Neuron (in vitro differentiated cells): ENCODE measurements at regions not wholly inside any gene's neighbourhood (a gene's known extent, or its start where the extent isn't known, plus 50 kb on each side); places are given as distances from the start of the nearest gene placed in this dataset.

ENCODE experiments used
- H2AFZ ChIP-seq: one replicate; pipeline ENCODE4 v1.6.1; 2013; ENCODE audit warnings: low read depth, mild to moderate bottlenecking, inconsistent platforms, low read length, moderate library complexity
- H3K27me3 ChIP-seq: one replicate; pipeline ENCODE4 v1.6.1; 2013; ENCODE audit warnings: low read length; ENCODE audit not compliant: insufficient read depth
- H3K36me3 ChIP-seq: one replicate; pipeline ENCODE4 v1.6.1; 2013; ENCODE audit warnings: low read length; ENCODE audit not compliant: insufficient read depth
- H3K4me1 ChIP-seq: one replicate; pipeline ENCODE4 v1.6.1; 2013; ENCODE audit warnings: low read length; ENCODE audit not compliant: insufficient read depth
- H3K4me3 ChIP-seq: 2 replicates; pipeline ENCODE4 v1.5.1; 2013; ENCODE audit warnings: mild to moderate bottlenecking, low read length, moderate library complexity
- H3K9me3 ChIP-seq: one replicate; pipeline ENCODE4 v1.6.1; 2013; ENCODE audit warnings: low read length

DNA sequence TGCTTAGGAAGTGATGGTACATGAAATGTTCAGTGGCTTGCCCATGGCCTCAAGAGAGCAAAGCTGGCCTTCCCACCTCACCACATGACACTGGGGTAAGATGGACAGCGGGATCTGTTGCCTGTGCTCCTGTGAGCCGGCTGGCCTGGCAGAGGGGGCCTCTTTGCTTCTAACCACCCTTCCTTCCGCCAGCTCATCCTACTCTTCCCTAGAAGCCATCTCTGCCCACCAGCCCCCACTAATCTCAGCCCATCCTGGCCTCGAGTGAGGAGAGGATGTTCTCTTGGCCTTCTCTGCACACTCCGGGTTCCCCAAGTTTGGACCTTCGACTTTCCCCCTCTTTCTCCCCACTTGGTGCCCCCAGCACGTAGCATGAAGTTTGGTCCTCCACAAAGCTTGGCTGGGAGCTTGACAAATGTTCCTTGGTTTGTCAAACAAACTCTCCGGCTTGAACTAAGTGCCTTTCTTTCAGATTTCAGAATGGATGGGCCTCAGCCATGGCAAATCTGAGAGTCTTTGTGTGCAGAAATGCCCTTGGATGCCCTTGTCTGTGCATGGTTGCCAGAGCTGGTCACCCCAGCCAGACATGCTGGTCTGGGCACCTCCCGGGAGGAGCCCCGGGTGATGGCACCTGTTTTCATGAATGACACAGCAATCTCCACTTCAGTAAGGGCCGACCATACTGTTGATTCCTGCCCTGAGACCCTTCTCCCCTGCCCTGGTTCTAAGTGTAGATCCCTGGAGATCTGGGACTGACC lies 145.5 kb downstream of the URI1 start:
- H2AFZ ChIP-seq: no peak overlapping the region
- no peaks in the 10 kb centered on the region for H3K4me1 ChIP-seq
- peaks cover 9% of the 10 kb centered on the region for H3K27me3 ChIP-seq
- no peaks in the 10 kb centered on the region for H3K9me3 ChIP-seq
- H3K36me3 ChIP-seq: no peaks in the 10 kb centered on the region
- no peak overlapping the region for H3K4me3 ChIP-seq

DNA sequence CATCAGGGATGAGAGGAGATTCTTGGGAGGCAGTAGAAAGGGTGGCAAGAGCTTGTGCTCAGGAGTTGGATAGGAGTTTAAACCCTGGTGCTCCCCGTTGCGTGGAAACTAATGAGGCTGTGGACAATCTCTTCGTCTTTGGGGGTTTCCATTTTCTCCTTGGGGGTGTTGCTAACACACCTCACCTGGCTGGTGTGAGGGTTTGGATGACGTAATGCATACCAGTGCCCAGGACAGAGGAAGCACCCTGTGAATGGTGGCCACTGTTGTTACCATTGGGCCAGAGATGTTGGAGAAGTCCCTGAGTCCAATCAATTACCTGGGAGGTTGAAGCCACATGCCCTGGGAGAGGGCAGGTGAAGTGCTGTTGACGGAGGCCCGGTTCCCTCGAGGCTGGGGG lies 146.5 kb downstream of the URI1 start:
- Histone ChIP-seq H3K9me3 (no peaks in the 10 kb centered on the region), H2AFZ (no peak overlapping the region), H3K4me3 (no peak overlapping the region), H3K4me1 (no peaks in the 10 kb centered on the region), H3K27me3 (peaks cover 4% of the 10 kb centered on the region), H3K36me3 (no peaks in the 10 kb centered on the region)

DNA sequence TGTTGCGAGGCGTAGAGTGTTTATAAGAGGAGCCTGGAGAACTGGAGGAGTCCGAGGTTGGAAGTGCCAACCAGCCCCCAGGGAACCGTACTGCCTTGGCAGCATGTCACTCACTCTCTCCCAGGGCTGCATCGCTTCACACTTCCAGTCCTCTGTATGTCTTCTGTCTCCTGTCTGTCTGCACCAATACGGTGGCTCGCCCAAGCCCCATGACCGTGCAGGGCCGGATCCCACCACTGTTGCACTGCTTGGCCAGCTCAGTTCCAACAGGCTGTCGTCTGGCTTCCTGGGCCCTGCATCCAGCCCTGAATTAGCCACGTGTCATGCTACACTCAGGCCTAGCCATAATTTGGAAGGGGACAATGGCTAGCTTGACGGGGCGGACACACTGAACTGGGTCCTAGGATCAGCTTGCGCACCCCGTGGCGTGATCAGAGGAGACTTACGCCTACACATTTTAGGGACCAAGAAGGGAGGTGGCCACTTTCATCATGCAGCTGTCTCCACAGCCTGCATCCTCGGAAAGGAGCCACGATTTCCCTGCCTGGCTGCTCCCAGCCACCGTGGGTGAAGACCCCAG lies 147.1 kb downstream of the URI1 start:
- Histone ChIP-seq H3K36me3 (no peaks in the 10 kb centered on the region), H3K27me3 (peaks cover 4% of the 10 kb centered on the region), H3K4me3 (no peak overlapping the region)

DNA sequence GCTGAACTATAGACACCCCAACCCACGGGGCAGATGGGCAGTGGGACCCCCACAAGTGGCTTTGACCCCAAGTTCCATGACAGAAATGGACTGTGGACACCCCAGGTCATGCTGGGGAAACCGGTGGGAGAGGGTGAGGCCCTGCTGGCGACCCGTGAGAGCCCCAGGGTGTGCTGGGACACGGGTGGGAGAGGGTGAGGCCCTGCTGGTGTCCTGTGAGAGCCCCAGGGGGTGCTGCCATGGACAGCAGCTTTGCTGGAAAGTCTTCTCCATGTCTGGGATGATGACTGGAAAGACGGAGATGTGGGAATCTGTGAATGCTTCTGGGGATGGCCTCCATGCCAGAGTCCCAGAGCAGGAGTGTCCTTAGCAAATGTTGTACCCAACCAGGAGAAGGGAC lies 148.4 kb downstream of the URI1 start:
- Histone ChIP-seq H3K4me1 (no peaks in the 10 kb centered on the region), H3K36me3 (no peaks in the 10 kb centered on the region), H3K4me3 (no peak overlapping the region), H2AFZ (no peak overlapping the region), H3K9me3 (no peaks in the 10 kb centered on the region), H3K27me3 (peaks cover 4% of the 10 kb centered on the region)

More for the DNA sequence above, 147.1 kb downstream of the URI1 start:
- Histone ChIP-seq H3K9me3 (no peaks in the 10 kb centered on the region), H3K4me1 (no peaks in the 10 kb centered on the region), H2AFZ (no peak overlapping the region)

DNA sequence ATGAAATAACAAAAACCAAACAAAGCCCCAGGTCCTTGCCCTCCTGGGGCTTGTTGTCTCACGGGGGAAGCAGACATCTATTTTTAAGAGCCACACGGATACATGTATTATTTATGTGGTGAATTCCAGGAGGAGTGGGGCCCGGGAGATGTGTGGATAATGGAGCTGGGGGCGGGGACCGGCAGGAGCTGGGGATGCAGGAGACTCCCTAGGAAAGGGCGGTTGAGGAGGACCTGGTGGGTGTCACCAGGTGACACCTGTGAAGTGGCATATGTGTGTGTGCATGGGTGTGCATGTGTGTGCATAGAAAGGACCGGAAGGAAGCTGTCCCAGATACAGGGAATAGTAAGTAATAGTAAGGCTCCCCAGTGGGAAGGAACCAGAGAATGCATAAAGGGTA lies 148.9 kb downstream of the URI1 start:
- Histone ChIP-seq H3K27me3 (peaks cover 4% of the 10 kb centered on the region), H3K9me3 (no peaks in the 10 kb centered on the region), H3K4me3 (no peak overlapping the region), H3K36me3 (no peaks in the 10 kb centered on the region), H2AFZ (no peak overlapping the region), H3K4me1 (no peaks in the 10 kb centered on the region)

DNA sequence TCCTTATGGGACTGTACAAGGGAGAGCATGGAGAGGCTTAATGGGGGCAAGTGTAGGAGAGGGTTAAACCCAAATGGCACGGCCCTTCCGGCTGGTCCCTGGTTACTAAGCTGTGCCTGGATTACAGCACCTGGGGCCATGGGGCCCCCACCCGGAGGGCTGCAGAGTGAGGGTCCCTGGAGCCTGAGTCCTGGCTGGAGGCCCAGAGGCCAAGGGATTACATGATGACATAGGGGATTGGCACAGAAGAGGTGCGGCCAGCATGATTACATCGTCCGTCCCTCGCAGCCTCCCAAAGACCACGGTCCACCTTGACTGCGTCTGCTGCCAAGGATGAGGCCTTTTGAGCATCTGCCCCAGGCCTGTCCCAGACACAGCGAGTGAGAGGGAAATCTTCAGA lies 149.4 kb downstream of the URI1 start:
- Histone ChIP-seq H3K9me3 (no peaks in the 10 kb centered on the region), H2AFZ (no peak overlapping the region), H3K27me3 (peaks cover 4% of the 10 kb centered on the region), H3K4me1 (no peaks in the 10 kb centered on the region), H3K36me3 (no peaks in the 10 kb centered on the region), H3K4me3 (no peak overlapping the region)

DNA sequence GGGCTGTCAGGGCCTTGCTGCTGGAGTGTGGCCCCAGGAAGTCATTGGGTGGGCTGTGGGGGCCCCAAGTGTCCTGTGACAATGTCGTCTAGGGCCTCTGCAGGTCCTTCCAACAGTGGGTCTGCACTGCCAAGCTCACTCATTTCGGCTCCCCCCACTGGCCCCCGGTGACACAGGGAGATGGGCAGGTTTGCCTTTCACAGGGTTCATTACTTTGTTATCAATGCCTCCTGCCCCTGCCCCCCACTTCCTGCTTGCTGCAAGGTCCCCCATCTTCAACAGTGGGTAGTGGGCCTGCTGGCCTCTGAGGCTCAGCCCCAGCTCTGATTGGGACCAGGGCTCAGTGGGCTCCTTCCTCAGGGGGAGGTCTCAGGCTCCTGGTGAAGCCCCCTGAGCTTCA lies 149.8 kb downstream of the URI1 start:
- no peaks in the 10 kb centered on the region for H3K9me3 ChIP-seq
- no peaks in the 10 kb centered on the region for H3K36me3 ChIP-seq
- H3K4me3 ChIP-seq: no peak overlapping the region
- H3K27me3 ChIP-seq: peaks cover 4% of the 10 kb centered on the region
- no peaks in the 10 kb centered on the region for H3K4me1 ChIP-seq
- no peak overlapping the region for H2AFZ ChIP-seq

DNA sequence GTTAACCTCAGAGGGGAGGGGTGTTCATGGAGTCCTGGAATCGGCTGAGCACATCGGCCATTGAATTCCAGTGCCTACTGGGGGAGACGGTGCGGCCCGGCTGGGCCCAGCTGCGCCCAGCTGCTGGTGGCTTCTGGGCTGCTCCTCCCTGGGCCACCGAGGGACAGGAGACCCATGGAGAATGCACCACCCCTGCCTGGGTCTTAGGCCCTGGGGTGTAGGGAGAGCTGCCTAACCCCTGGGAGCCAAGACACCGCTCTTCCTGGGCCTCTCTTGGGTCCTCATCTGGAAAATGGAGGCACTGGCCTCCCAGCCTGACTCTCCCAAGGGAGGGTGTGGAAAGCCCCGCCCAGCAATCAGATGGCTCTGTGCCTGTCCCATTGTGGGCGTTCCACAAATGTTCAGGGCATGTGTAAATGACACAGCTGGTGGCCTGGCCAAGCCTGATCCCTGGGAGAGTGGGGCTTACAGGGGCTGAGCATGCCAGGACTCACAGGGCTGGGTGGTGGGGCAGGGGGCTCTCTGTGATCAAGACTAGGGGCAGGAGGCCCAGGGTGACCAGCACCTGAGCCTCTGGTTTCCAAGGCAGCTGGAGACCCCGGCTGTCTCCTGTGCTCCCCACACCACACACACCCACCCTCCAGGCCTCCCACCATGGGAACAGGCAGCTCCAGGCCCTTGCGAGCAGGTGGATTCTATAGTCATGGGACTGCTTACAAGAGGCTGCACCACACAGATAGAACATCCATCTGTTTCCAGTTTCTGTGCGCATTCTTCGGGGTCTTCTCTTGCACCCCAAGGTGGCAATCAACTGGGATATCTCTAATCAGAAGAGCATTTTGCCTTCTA lies 150.9 kb downstream of the URI1 start:
- Histone ChIP-seq H3K4me1 (no peaks in the 10 kb centered on the region), H2AFZ (no peak overlapping the region), H3K9me3 (no peaks in the 10 kb centered on the region), H3K36me3 (no peaks in the 10 kb centered on the region), H3K27me3 (no peaks in the 10 kb centered on the region), H3K4me3 (no peak overlapping the region)

DNA sequence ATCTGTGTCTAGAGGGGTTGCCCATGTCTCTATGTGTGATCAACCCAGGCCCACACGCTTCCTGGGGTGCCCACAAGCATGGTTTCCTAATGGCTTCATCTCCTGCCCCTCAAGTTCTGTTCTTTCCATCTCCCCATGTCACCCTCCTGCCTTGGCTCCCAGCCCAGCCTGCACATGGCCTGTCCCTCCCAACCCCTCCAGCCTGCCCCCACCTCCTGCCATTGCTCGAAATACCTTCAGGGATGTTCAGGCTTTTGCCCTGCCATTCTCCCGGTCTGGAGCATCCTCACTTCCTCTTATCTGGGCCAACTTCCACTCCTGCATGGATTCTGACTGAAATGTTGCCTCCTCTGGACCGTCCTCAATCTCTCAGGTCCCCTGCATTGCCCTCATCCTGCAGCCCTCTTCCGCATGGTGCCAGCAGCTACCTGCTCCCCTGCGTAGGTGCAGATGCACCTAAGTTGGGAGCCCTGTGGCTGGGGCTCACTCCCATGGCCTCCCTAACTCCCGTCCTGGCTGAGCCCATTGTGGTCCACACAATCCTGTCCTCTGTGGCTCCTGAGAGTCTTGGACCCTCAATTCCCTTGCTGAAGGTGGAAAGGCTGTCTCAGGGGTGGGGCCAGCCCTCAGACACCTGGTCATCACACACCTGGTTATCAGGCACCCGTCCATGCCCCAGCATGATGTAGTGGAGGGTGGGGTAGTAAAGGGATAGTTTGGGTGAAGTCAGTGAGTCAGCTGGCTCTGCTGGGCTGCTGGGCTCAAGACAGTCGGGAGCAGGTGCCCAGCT lies 152.1 kb downstream of the URI1 start:
- H3K36me3 ChIP-seq: no peaks in the 10 kb centered on the region
- H2AFZ ChIP-seq: no peak overlapping the region
- H3K4me3 ChIP-seq: no peak overlapping the region
- H3K9me3 ChIP-seq: no peaks in the 10 kb centered on the region
- H3K27me3 ChIP-seq: no peaks in the 10 kb centered on the region
- no peaks in the 10 kb centered on the region for H3K4me1 ChIP-seq

DNA sequence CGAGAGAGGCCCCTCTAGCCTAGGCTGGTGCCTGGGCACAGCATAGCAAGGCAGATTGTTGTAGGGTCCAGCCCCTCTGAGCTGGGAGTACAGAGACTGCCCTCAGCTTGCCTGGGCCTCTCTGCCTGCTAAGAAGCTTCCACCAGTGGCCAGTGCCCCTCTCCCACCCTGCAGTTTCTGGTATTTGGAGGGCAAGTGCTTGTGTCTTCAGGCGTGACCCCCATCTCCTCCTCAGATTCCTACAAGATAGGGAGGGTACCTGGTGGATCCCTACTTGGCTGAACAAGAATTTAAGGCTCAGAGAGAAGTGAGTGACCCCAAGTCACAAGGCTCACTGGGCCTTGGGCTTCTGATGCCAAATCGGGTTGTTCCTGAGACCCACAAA lies 152.7 kb downstream of the URI1 start:
- H3K36me3 ChIP-seq: no peaks in the 10 kb centered on the region
- H3K27me3 ChIP-seq: no peaks in the 10 kb centered on the region
- no peaks in the 10 kb centered on the region for H3K9me3 ChIP-seq
- no peak overlapping the region for H2AFZ ChIP-seq
- no peaks in the 10 kb centered on the region for H3K4me1 ChIP-seq
- H3K4me3 ChIP-seq: no peak overlapping the region

DNA sequence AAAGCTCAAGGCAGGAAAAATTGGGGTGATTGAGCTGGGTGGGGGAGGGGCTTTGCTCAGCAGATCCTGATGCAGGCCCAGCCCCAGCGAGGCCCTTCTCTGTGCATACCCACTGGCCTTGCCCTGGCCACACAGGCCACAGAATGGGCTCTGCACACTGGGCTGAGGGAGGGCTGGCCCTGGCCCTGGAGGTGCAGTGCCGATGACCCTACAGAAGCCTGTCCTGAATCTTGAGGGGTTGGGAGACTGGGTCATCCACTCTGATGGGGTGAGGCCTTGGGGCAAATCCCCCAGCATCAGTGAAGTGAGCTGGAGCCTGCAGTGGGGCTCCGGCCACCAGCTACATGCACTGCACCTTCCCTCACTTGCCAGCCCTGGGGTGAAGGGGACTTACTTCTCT lies 153.1 kb downstream of the URI1 start:
- H2AFZ ChIP-seq: no peak overlapping the region
- no peaks in the 10 kb centered on the region for H3K4me1 ChIP-seq
- no peaks in the 10 kb centered on the region for H3K27me3 ChIP-seq
- no peaks in the 10 kb centered on the region for H3K9me3 ChIP-seq
- no peaks in the 10 kb centered on the region for H3K36me3 ChIP-seq
- no peak overlapping the region for H3K4me3 ChIP-seq

DNA sequence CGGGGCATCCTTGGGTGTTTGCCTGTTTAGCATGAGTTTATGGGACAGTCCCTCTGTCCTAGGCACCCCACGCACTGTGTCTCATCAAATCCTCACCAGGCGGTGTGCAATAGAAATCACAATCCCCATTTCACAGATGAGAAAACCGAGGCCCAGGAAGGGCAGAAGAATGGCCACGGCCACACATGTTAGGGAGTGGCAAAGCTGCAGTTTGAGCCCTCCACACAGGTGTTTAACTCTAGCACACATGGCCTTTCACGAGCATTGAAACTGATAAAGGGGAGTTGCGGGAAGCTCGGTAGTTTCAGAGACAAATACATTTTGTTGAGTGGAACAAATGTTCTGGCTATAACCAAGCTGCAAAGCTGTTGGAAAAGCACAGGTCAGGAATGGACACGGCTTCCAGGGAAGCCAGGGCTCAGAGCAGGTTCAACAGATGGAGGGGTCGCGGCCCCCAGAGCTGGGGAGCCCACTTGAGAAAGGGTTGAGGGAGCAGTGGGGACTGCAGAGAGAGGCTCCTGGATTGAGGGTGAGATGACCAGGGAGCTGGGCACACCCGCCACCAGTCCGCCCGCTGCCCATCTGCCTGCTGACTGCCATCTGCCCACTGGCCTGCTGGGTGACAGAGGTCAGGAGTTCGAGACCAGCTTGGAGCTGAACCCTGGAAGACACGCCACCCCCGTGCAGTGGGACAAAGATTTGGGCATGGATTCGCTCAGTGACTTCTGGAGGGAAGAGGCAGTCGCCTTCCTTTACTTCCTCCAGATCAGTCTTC lies 154.7 kb downstream of the URI1 start:
- no peak overlapping the region for H3K4me3 ChIP-seq
- no peaks in the 10 kb centered on the region for H3K36me3 ChIP-seq
- no peaks in the 10 kb centered on the region for H3K27me3 ChIP-seq
- no peaks in the 10 kb centered on the region for H3K4me1 ChIP-seq
- H2AFZ ChIP-seq: no peak overlapping the region
- H3K9me3 ChIP-seq: no peaks in the 10 kb centered on the region
